Duodenal mucosa (tissue), 2 donors: ENCODE measurements at regions not wholly inside any gene's neighbourhood (a gene's known extent, or its start where the extent isn't known, plus 50 kb on each side); places are given as distances from the start of the nearest gene placed in this dataset.

Source experiments
- H3K27ac ChIP-seq: one replicate; pipeline ENCODE4 v1.7.0; 2013; ENCODE audit warnings: low read depth, low read length
- H3K27me3 ChIP-seq, 2 donors: one replicate each; pipeline ENCODE4 v1.7.0; 2013; ENCODE audit warnings: low read length in 2 of 2, control low read depth in 1 of 2; ENCODE audit not compliant: insufficient read depth in 2 of 2, control insufficient read depth in 1 of 2
- H3K36me3 ChIP-seq, 2 donors: one replicate each; pipeline ENCODE4 v1.7.0; 2013; ENCODE audit warnings: low read length in 2 of 2, control low read depth in 1 of 2; ENCODE audit not compliant: insufficient read depth in 2 of 2, control insufficient read depth in 1 of 2
- H3K4me1 ChIP-seq, 2 donors: one replicate each; pipeline ENCODE4 v1.7.0; 2013; ENCODE audit warnings: low read length in 2 of 2, control low read depth in 1 of 2; ENCODE audit not compliant: insufficient read depth in 2 of 2, control insufficient read depth in 1 of 2
- H3K4me3 ChIP-seq, 2 donors: one replicate each; pipeline ENCODE4 v1.7.0; 2013; ENCODE audit warnings: low read length in 2 of 2, low read depth in 1 of 2
- H3K9ac ChIP-seq, 2 donors: one replicate each; pipeline ENCODE4 v1.7.0; 2013; ENCODE audit warnings: low read length in 2 of 2, low read depth in 1 of 2
- H3K9me3 ChIP-seq, 2 donors: one replicate each; pipeline ENCODE4 v1.7.0; 2013; ENCODE audit warnings: low read length in 2 of 2, control low read depth in 1 of 2; ENCODE audit not compliant: control insufficient read depth in 1 of 2

GRCh38 chr3:174784206-174784934, 74.8 kb upstream of the NAALADL2 start:
- Histone ChIP-seq H3K9ac (no peak overlapping the region), H3K9me3 (no peaks in the 10 kb centered on the region)

GRCh38 chr3:174786825-174787224, 72.3 kb upstream of the NAALADL2 start:
- Histone ChIP-seq H3K27me3 (no peaks in the 10 kb centered on the region), H3K9me3 (no peaks in the 10 kb centered on the region), H3K4me1 (no peaks in the 10 kb centered on the region), H3K4me3 (no peak overlapping the region), H3K36me3 (no peaks in the 10 kb centered on the region), H3K9ac (no peak overlapping the region), H3K27ac (no peak overlapping the region)

More at GRCh38 chr3:174784206-174784934, 74.8 kb upstream of the NAALADL2 start:
- H3K4me1 ChIP-seq, result no peaks in the 10 kb centered on the region
- no peaks in the 10 kb centered on the region for H3K27me3 ChIP-seq
- H3K4me3 ChIP-seq, result no peak overlapping the region
- H3K27ac ChIP-seq, result no peak overlapping the region
- H3K36me3 ChIP-seq, result no peaks in the 10 kb centered on the region

GRCh38 chr3:174791161-174791560, 68.0 kb upstream of the NAALADL2 start:
- H3K9ac ChIP-seq, result no peak overlapping the region
- H3K4me1 ChIP-seq, result no peaks in the 10 kb centered on the region
- H3K9me3 ChIP-seq, result no peaks in the 10 kb centered on the region
- no peak overlapping the region for H3K27ac ChIP-seq
- no peaks in the 10 kb centered on the region for H3K27me3 ChIP-seq
- no peak overlapping the region for H3K4me3 ChIP-seq
- H3K36me3 ChIP-seq, result no peaks in the 10 kb centered on the region

GRCh38 chr3:174792864-174793263, 66.3 kb upstream of the NAALADL2 start:
- no peaks in the 10 kb centered on the region for H3K4me1 ChIP-seq
- H3K9me3 ChIP-seq, result no peaks in the 10 kb centered on the region
- no peak overlapping the region for H3K4me3 ChIP-seq
- no peaks in the 10 kb centered on the region for H3K27me3 ChIP-seq
- no peaks in the 10 kb centered on the region for H3K36me3 ChIP-seq
- H3K9ac ChIP-seq, result no peak overlapping the region
- H3K27ac ChIP-seq, result no peak overlapping the region
